ENCODE measurements at regions not wholly inside any gene's neighbourhood (a gene's known extent, or its start where the extent isn't known, plus 50 kb on each side); places are given as distances from the start of the nearest gene placed in this dataset.

DNA sequence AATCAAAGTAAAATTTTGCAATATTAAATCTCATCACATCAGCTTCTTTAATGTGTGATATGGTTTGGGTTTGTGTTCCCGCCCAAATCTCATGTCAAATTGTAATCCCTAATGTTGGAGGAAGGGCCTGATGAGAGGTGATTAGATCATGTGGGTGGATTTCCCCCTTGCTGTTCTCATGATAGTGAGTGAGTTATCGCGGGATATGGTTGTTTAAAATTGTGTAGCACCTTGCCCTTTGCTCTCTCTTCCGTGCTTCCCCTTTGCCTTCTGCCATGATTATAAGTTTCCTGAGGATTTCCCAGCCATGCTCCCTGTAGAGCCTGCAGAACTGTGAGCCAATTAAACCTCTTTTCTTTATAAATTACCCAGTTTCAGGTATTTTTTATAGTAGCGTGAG lies 131.9 kb downstream of the ZNF326 start:
- TF ChIP-seq, protein P1, sequence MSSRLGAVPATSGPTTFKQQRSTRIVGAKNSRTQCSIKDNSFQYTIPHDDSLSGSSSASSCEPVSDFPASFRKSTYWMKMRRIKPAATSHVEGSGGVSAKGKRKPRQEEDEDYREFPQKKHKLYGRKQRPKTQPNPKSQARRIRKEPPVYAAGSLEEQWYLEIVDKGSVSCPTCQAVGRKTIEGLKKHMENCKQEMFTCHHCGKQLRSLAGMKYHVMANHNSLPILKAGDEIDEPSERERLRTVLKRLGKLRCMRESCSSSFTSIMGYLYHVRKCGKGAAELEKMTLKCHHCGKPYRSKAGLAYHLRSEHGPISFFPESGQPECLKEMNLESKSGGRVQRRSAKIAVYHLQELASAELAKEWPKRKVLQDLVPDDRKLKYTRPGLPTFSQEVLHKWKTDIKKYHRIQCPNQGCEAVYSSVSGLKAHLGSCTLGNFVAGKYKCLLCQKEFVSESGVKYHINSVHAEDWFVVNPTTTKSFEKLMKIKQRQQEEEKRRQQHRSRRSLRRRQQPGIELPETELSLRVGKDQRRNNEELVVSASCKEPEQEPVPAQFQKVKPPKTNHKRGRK (CRISPR knock-in tag; IDR thresholded peaks at IDR 0.05) = no peak
- TF ChIP-seq KAT7 (CRISPR knock-in tag; IDR thresholded peaks at IDR 0.05; ENCODE audit: borderline replicate concordance) (no peak), GABPB1 (CRISPR knock-in tag; IDR thresholded peaks at IDR 0.05) (no peak), ATF1 (CRISPR knock-in tag; IDR thresholded peaks at IDR 0.05) (no peak), MIER3 (CRISPR knock-in tag; IDR thresholded peaks at IDR 0.05; ENCODE audit: borderline replicate concordance) (no peak), HNF4G (IDR thresholded peaks at IDR 0.05; ENCODE audit: borderline replicate concordance, low read depth, low read length) (no peak), HNF4G (CRISPR knock-in tag; IDR thresholded peaks at IDR 0.05; ENCODE audit: borderline replicate concordance, low read depth) (no peak), TBX3 (IDR thresholded peaks at IDR 0.05; ENCODE audit: borderline replicate concordance) (no peak), PHF5A (CRISPR knock-in tag; IDR thresholded peaks at IDR 0.05; ENCODE audit: low read depth, unreplicated experiment) (no peak)
- ChIA-PET POLR2A (no interaction called here), CTCF (ENCODE audit: low intra/inter-chr PET ratio, low total read pairs) (no interaction called here)
- no peak for DNase-seq (ENCODE audit: low spot score)
- Histone ChIP-seq H3K4me3 (replicated peaks in 1 of 3; ENCODE audit: insufficient read depth in 1 of 3, low read depth in 2 of 3, low read length in 3 of 3) (no peak overlapping the region), H3K36me3 (replicated peaks in 1 of 2; ENCODE audit: control insufficient read depth in 1 of 2, insufficient read depth in 2 of 2, low read length in 2 of 2) (no peaks in the 10 kb centered on the region), H3K4me2 (ENCODE audit: low read depth, low read length) (no peak overlapping the region), H4K20me1 (ENCODE audit: insufficient read depth, low read length) (no peaks in the 10 kb centered on the region), H3K79me2 (ENCODE audit: insufficient read depth, low read length) (no peaks in the 10 kb centered on the region), H3K27me3 (ENCODE audit: control insufficient read depth in 1 of 2, insufficient read depth in 2 of 2, low read length in 2 of 2) (no peaks in the 10 kb centered on the region), H3K4me1 (ENCODE audit: insufficient read depth, low read length) (peaks cover 9% of the 10 kb centered on the region), H2AFZ (ENCODE audit: low read length) (no peak overlapping the region), H3K9ac (ENCODE audit: insufficient read depth, low read depth, low read length) (no peak overlapping the region), H3K27ac (ENCODE audit: extremely low read length, insufficient read depth, low read length) (no peak overlapping the region), H3K9me3 (ENCODE audit: low read length) (no peaks in the 10 kb centered on the region)
- in situ Hi-C loops (cut with HindIII; ENCODE audit: extremely low pct_ligation_motif_present, low pct_unique_long_range_greater_than_20kb) (no loop called here), intact Hi-C loops (cut with micrococcal nuclease; ENCODE audit: unreplicated experiment) (no loop called here)
- whole genome bisulfite sequencing (ENCODE audit: low lambda C conversion rate) = 46% methylated on average over 5 of the region's 5 CpGs
- ATAC-seq = no peak
- no TSS peak for BruUV-seq (replicated peaks)
- FAIRE-seq = no peak

Data from HepG2 (cell line).